Ovary (tissue), 7 donors: ENCODE measurements at regions not wholly inside any gene's neighbourhood (a gene's known extent, or its start where the extent isn't known, plus 50 kb on each side); places are given as distances from the start of the nearest gene placed in this dataset.

Experiments used
- DNase-seq, 5 donors: peaks; one replicate each; pipeline ENCODE4 v3.0.0-alpha.2; 2019 to 2020
- H3K27ac ChIP-seq, 2 donors: fragments of 200-600 bp; one replicate each; pipeline versions ENCODE4 v1.5.1 to v1.8.0; 2019 to 2022
- H3K27me3 ChIP-seq: fragments of 200-600 bp; one replicate; pipeline ENCODE4 v1.8.0; 2022
- H3K36me3 ChIP-seq: fragments of 200-600 bp; sonication (generic); one replicate; pipeline ENCODE4 v1.5.1; 2019
- H3K4me1 ChIP-seq: one replicate; pipeline ENCODE4 v1.8.1; 2013; ENCODE audit warnings: mild to moderate bottlenecking, moderate library complexity; ENCODE audit not compliant: insufficient read depth
- H3K4me3 ChIP-seq: fragments of 200-600 bp; sonication (generic); one replicate; pipeline ENCODE4 v1.5.1; 2017
- H3K9me3 ChIP-seq, 2 donors: fragments of 200-600 bp in 1 of 2; sonication (generic) in 1 of 2; one replicate each; pipeline versions ENCODE4 v1.5.1 to v1.8.1; 2013 to 2019; ENCODE audit warnings: mild to moderate bottlenecking in 1 of 2, moderate library complexity in 1 of 2
- CTCF ChIP-seq, 3 donors: fragments of 450-650 bp in 2 of 3; fragments of 200-600 bp in 1 of 3; IDR thresholded peaks; one replicate each; pipeline versions ENCODE4 v1.5.1 to v1.8.0; 2016 to 2022; ENCODE audit warnings: antibody characterized with exemption in 3 of 3, mild to moderate bottlenecking in 1 of 3
- EP300 ChIP-seq: sonication (generic); formaldehyde crosslinking; IDR thresholded peaks from one replicate; pipeline ENCODE4 v1.6.1; 2017; ENCODE audit warnings: antibody characterized with exemption
- POLR2A ChIP-seq: fragments of 450-650 bp; IDR thresholded peaks from one replicate; pipeline ENCODE4 v1.6.1; 2017; ENCODE audit warnings: antibody characterized with exemption, mild to moderate bottlenecking, moderate library complexity
- WGBS, 3 donors: extraction: QIAGEN DNeasy Blood & Tissue Kit in 1 of 3; methylation state at CpG; one replicate each; pipeline versions ENCODE4 v1.1.5 to v1.1.7; 2013 to 2017; 5-methylcytosine and 5-hydroxymethylcytosine counted together
- intact Hi-C, 4 donors: fragments of 100-400 bp; cut with DNase I; formaldehyde crosslinking; loops; one replicate each; pipeline versions ENCODE4 v1.11.0 to v1.15.1; 2022 to 2023
- donor health status: DM: no; HTN: no; CAD: no; lungs with moderate emphysema.
- donor health status: DM: no; HTN: no; CAD: no.
- donor health status: Bipolar disorder and iron deficiency.
- donor health status: DM: no; HTN: no; CAD: no.
- donor health status: DM: yes; HTN: yes; CAD: no.

- Histone ChIP-seq H3K4me3 (no peak overlapping the region), H3K27me3 (no peaks in the 10 kb centered on the region), H3K27ac (no peak overlapping the region), H3K9me3 (no peaks in the 10 kb centered on the region), H3K36me3 (no peaks in the 10 kb centered on the region), H3K4me1 (peaks cover 4% of the 10 kb centered on the region)
- TF ChIP-seq POLR2A (no peak), CTCF (IDR thresholded peaks at IDR 0.05) (no peak), EP300 (no peak)
- DNase-seq, result no peak
- intact Hi-C loops, result no loop called here
- WGBS, 3 donors, result 63 to 67% (median 64%) methylated on average over 8 of the region's 8 CpGs
These were observed 177.5 kb downstream of the LMO4 start for GRCh38 chr1:87506147-87506546.

- H3K36me3 ChIP-seq, result no peaks in the 10 kb centered on the region
- intact Hi-C loops, result no loop called here
- no peak overlapping the region for H3K4me3 ChIP-seq
- DNase-seq, result no peak
- H3K4me1 ChIP-seq, result peaks cover 4% of the 10 kb centered on the region
- TF ChIP-seq POLR2A, result no peak
- no peak for TF ChIP-seq EP300
- no peak for TF ChIP-seq CTCF (IDR thresholded peaks at IDR 0.05)
- WGBS, 3 donors, result 6 to 19% (median 17%) methylated on average over 1 of the region's 1 CpG
- no peak overlapping the region for H3K27ac ChIP-seq
- no peaks in the 10 kb centered on the region for H3K9me3 ChIP-seq
- H3K27me3 ChIP-seq, result no peaks in the 10 kb centered on the region
These were observed 179.6 kb downstream of the LMO4 start for GRCh38 chr1:87508247-87508787.

- no peak for TF ChIP-seq CTCF (IDR thresholded peaks at IDR 0.05)
- no peak for TF ChIP-seq EP300
- WGBS, 3 donors, result 92 to 96% (median 94%) methylated on average over 3 of the region's 3 CpGs
- intact Hi-C loops, result no loop called here
- Histone ChIP-seq H3K4me3 (no peak overlapping the region), H3K27me3 (no peaks in the 10 kb centered on the region), H3K27ac (no peak overlapping the region), H3K4me1 (peaks cover 4% of the 10 kb centered on the region), H3K36me3 (no peaks in the 10 kb centered on the region), H3K9me3 (no peaks in the 10 kb centered on the region)
- DNase-seq, result no peak
These were observed 181.9 kb downstream of the LMO4 start for GRCh38 chr1:87510540-87510939.

GRCh38 chr1:87511449-87511848 is 182.8 kb downstream of the LMO4 start:
- Histone ChIP-seq H3K4me3 (no peak overlapping the region), H3K27ac (no peak overlapping the region)

More at GRCh38 chr1:87511449-87511848, 182.8 kb downstream of the LMO4 start:
- no peak for TF ChIP-seq CTCF (IDR thresholded peaks at IDR 0.05)
- TF ChIP-seq EP300, result no peak
- TF ChIP-seq POLR2A, result no peak
- Histone ChIP-seq H3K4me1 (peaks cover 4% of the 10 kb centered on the region), H3K9me3 (no peaks in the 10 kb centered on the region), H3K36me3 (no peaks in the 10 kb centered on the region), H3K27me3 (no peaks in the 10 kb centered on the region)
- 84 to 86% (median 84%) methylated on average over 1 of the region's 1 CpG for WGBS, 3 donors
- no peak for DNase-seq
- intact Hi-C loops, result no loop called here
